Calu3 (cell line): ENCODE measurements at regions not wholly inside any gene's neighbourhood (a gene's known extent, or its start where the extent isn't known, plus 50 kb on each side); places are given as distances from the start of the nearest gene placed in this dataset.

ENCODE experiments used
- BruUV-seq: library from RNA; stranded (reverse); fragments of 400-500 nt; replicated peaks from 2 replicates; lab custom pipeline; 2021; lab: Mats Ljungman, UMichigan
- CTCF ChIA-PET: fragments of 300-600 bp; sonication (Branson Sonifier 250); formaldehyde crosslinking; loops from one replicate; lab custom pipeline; 2022; ENCODE audit warnings: antibody characterized with exemption; lab: Charles Lee
- DNase-seq: peaks from one replicate; pipeline ENCODE4 v3.0.0; 2022
- H3K27ac Mint-ChIP-seq: one replicate; pipeline ENCODE4 v1.8.0; 2022; ENCODE audit warnings: mixed read lengths; ENCODE audit not compliant: unreplicated experiment
- H3K27me3 Mint-ChIP-seq: one replicate; pipeline ENCODE4 v1.8.0; 2022; ENCODE audit warnings: mixed read lengths; ENCODE audit not compliant: unreplicated experiment
- H3K36me3 Mint-ChIP-seq: one replicate; pipeline ENCODE4 v1.8.0; 2022; ENCODE audit warnings: mild to moderate bottlenecking, moderate library complexity, mixed read lengths; ENCODE audit not compliant: insufficient read depth, unreplicated experiment
- H3K4me1 Mint-ChIP-seq: one replicate; pipeline ENCODE4 v1.8.0; 2022; ENCODE audit warnings: mild to moderate bottlenecking, low read depth, mixed read lengths; ENCODE audit not compliant: unreplicated experiment
- H3K4me3 Mint-ChIP-seq: one replicate; pipeline ENCODE4 v1.8.0; 2022; ENCODE audit warnings: mild to moderate bottlenecking, low read depth, moderate library complexity, mixed read lengths; ENCODE audit not compliant: unreplicated experiment
- H3K9me3 Mint-ChIP-seq: one replicate; pipeline ENCODE4 v1.8.0; 2022; ENCODE audit warnings: low read depth, mixed read lengths; ENCODE audit not compliant: unreplicated experiment
- CTCF ChIP-seq: fragments of 200-600 bp; IDR thresholded peaks from one replicate; pipeline ENCODE4 v1.8.0; 2022; ENCODE audit warnings: antibody characterized with exemption; ENCODE audit not compliant: unreplicated experiment
- intact Hi-C: fragments of 100-400 bp; cut with micrococcal nuclease; formaldehyde crosslinking; loops from one replicate; pipeline ENCODE4 v1.10.0; 2022; ENCODE audit not compliant: unreplicated experiment

GRCh38 chr9:135415586-135415985 lies 64.0 kb upstream of the PPP1R26 start:
- H3K36me3 Mint-ChIP-seq = no peaks in the 10 kb centered on the region
- CTCF ChIA-PET = no interaction called here
- TF ChIP-seq CTCF = no peak
- H3K4me1 Mint-ChIP-seq = no peaks in the 10 kb centered on the region
- H3K9me3 Mint-ChIP-seq = no peaks in the 10 kb centered on the region
- H3K27me3 Mint-ChIP-seq = peaks cover 26% of the 10 kb centered on the region
- no peak overlapping the region for H3K27ac Mint-ChIP-seq
- intact Hi-C loops = no loop called here
- no peak for DNase-seq
- BruUV-seq = no TSS peak
- no peak overlapping the region for H3K4me3 Mint-ChIP-seq

GRCh38 chr9:135416664-135417290 lies 62.8 kb upstream of the PPP1R26 start:
- CTCF ChIA-PET = interaction anchor here (0.6 kb wide), 1 partner anchor 26 kb away, joined by 5 read pairs; no protein-coding TSS in a partner anchor
- Mint-ChIP-seq H3K4me1 (no peaks in the 10 kb centered on the region), H3K27ac (no peak overlapping the region), H3K9me3 (no peaks in the 10 kb centered on the region), H3K36me3 (no peaks in the 10 kb centered on the region), H3K27me3 (peaks cover 28% of the 10 kb centered on the region), H3K4me3 (no peak overlapping the region)
- intact Hi-C loops = no loop called here
- no peak for TF ChIP-seq CTCF
- no TSS peak for BruUV-seq
- DNase-seq = no peak

GRCh38 chr9:135418161-135418560 lies 61.4 kb upstream of the PPP1R26 start:
- intact Hi-C loops = no loop called here
- Mint-ChIP-seq H3K27ac (no peak overlapping the region), H3K4me1 (no peaks in the 10 kb centered on the region), H3K4me3 (no peak overlapping the region), H3K9me3 (no peaks in the 10 kb centered on the region), H3K36me3 (no peaks in the 10 kb centered on the region), H3K27me3 (peaks cover 28% of the 10 kb centered on the region)
- TF ChIP-seq CTCF = no peak
- DNase-seq = no peak
- CTCF ChIA-PET = no interaction called here
- BruUV-seq = no TSS peak

GRCh38 chr9:135419106-135419505 lies 60.5 kb upstream of the PPP1R26 start:
- BruUV-seq = no TSS peak
- no peak for DNase-seq
- no peak overlapping the region for H3K4me3 Mint-ChIP-seq
- no peaks in the 10 kb centered on the region for H3K9me3 Mint-ChIP-seq
- H3K27ac Mint-ChIP-seq = no peak overlapping the region
- intact Hi-C loops = no loop called here
- CTCF ChIA-PET = no interaction called here
- H3K4me1 Mint-ChIP-seq = no peaks in the 10 kb centered on the region
- H3K36me3 Mint-ChIP-seq = no peaks in the 10 kb centered on the region
- no peak for TF ChIP-seq CTCF
- peaks cover 28% of the 10 kb centered on the region for H3K27me3 Mint-ChIP-seq
